Activated CD4-positive, alpha-beta T cell treated with anti-CD3 and anti-CD28 coated beads for 48 hours (primary cell): ENCODE measurements at regions not wholly inside any gene's neighbourhood (a gene's known extent, or its start where the extent isn't known, plus 50 kb on each side); places are given as distances from the start of the nearest gene placed in this dataset.
"Not testable (repeated sequence)": the region's sequence is repeated elsewhere in the genome, so short reads cannot be mapped to it uniquely, and the experiment has no call there.

Experiments
- DNase-seq: peaks from one replicate; pipeline ENCODE4 v3.0.0-alpha.2; 2020

DNA sequence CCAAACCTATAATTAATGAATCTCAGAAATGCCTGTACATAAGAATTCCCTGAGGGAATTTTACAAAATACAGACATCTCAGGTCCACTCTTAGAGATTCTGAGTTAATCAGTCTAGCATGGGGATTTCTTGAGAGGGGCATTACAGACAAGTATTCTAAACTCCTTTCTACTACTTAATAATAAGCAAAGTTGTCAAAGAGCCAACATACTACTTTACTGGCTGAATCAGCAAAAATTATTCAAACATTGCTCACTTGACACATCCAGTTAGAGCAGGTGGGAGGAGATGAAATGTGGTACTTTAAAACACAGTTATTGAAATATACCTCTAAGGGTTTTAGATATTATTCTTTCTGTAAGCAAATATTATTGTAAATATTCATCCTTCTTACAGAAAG is 1164.7 kb downstream of the CDY2B start:
- DNase-seq, result no peak

DNA sequence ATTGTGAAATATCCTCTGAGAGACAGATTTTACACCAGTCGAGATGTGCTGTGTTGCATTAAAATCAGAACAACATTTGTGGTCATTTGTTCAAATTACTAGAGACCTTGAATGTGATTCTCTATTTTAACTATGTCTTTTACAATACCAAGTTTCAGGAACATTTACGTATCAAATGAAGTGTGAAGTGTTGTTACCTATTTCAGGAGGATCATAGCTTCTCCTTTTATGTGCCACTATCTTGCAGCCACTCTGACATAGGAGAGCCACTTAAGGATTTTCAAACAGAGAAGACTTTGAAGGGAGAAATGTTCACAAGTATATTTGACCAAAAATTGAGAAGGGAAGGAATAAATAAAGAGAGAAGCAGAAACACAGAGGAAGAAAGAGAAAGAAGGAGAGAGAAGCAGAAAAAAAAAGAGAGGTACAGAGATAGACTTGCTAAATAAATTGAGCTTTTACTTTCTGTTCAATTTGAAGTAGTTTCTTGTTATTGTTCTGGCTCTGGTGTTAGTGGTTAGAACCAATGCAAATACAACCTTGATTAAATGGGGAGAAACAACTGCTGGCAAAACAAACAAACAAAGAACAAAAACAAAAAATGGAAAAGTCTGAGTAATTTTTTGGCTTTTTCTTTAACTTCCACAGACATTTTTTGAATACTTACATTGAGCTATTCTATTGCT is 1206.8 kb downstream of the CDY2B start:
- no peak for DNase-seq

DNA sequence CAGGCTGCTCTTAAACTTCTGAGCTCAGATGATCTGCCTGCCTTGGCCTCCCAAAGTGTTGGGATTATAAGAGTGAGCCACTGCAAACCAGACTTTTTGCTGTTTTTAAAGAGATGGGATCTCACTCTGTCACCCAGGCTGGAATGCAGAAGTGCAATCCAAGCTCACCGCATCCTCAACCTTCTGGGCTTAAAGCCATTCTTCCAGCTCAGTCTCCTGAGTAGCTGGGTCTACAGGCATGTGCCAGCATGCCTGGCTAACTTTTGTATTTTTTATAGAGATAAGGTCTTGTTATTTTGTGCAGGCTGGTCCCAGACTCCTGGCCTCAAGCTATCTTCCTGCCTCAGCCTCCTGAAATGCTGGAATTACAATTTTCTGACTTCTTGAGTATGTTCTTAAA is 1211.6 kb downstream of the CDY2B start:
- DNase-seq, result no peak

DNA sequence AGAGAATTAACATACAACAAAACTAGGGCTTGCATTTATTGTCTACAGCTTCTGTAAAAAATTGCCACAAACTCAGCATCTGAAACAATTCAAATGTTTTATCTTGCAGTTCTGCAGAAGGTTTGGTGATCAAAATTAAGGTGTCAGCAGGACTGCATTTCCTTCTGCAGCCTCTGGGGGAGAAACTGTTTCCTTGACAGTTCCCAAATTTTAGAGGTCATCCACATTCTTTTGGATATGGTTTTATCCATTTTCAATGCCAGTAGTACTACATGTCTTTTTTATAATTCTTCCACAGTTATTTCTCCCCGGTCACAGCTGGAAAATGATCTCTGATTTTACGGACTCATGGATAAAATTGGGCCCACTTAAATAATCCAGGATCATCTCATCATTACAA is 1217.3 kb downstream of the CDY2B start:
- no peak for DNase-seq

DNA sequence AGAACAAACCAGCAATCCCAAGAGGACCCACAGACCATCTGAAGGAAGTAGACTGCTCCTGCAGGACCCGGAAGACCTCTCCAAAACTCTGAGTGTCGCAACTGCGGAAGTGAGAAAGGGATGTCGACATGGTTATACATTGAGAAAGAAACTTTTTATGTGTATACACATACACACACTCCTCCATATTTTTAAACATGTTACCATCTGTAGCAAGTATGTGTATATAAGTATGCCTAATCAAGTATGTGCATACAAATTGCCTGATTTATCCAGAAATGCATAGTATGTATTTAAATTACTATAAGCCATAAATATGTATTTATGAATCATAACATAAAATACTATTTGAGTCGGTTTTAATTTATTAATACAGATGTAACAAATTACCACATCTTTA is 1220.7 kb downstream of the CDY2B start:
- no peak for DNase-seq

DNA sequence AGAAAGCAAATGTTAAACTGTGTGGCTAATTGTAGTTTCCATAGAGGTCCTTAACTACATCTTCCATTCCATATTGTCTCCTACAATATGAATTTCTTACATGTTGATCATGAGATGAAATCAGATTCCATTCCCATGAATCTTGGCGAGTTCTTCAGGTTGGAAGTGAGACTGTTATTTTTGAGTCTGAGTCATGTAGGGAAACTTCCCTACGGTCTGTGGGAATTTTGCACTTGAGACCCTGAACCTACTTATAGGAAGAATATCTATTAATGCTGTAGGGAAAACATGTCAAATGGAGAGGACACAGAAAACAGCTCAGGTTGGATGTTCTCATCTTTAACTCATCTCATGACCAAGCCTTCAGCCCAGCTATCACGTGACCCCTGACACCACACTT is 1226.0 kb downstream of the CDY2B start:
- no peak for DNase-seq

DNA sequence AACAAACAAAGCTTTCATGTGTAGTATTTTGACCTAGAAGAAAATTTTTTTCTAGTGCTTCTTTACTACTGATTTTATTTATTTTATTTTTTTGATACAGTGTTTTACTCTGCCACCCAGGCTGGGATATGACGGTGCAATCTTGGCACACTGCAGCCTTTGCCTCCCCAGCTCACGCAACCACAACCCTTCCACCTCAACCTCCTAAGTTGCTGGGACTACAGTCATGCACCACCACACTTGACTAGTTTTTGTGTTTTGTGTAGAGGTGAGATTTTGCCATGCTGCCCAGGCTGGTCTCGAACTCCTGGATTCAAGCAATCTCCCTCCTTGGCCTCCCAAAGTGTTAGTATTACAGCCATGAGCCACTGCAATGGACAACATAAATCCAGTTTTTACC is 1234.0 kb downstream of the CDY2B start:
- no peak for DNase-seq

DNA sequence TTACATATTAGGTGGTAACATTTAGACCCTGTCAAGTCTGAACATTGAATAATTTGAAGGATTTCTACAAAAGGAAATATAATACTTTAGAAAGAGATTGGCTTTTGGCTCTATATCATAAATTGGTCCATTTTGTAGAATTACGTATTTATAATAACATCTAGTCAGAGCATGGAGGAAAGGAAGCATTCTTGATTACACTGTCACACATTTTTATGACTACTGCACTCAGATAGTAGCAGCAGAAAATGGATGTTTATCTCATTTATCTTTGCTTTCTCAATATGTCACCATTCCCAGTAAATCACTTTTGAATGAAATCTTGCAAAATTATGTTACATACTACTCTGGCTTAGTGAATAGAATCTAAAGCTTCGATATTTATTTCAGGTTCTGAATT is 1234.6 kb downstream of the CDY2B start:
- DNase-seq, result no peak

DNA sequence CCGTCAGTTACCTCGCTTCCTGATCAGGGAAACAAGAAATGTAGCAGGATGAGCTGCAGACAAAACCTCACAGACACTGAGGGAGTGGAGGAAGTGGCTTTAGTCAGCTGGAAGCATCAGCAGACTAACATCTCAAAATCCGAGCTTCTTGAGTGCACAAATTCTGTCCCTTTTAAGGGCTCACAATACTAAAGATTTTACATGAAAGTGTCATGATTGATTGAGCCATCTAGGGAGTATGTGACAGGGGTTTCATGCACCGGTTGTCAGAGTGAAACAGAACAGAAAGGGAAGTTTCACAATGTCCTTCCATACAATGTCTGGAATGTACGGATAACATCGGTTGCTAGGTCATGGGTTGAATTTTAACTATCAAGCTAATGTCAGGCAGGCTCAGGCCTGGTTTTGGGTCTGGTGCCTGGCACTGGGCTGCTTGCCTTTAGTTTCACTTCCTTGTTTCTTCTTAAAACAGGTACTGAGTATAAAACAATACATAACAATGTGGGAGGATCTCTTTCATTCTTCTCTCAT is 1235.7 kb downstream of the CDY2B start:
- no peak for DNase-seq

DNA sequence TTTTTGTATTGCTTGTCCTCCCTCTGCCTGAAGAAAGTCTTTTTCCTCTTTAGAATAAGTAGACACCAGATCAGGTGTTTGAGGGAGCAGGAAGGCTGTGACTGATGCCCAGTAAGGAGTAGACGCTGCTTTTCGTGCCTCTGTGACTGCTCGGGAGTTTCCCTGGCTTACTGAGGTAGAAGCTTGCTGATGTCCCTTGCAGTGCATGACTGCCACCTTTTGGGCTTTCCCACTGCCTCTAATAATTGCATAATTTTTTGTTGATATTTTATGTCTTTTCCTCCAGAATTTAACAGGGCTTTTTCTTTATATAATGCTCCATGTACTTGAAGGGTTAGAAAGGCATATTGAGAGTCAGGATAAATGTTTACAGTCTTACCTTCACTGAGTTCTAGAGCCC is 1240.2 kb downstream of the CDY2B start:
- no peak for DNase-seq

DNA sequence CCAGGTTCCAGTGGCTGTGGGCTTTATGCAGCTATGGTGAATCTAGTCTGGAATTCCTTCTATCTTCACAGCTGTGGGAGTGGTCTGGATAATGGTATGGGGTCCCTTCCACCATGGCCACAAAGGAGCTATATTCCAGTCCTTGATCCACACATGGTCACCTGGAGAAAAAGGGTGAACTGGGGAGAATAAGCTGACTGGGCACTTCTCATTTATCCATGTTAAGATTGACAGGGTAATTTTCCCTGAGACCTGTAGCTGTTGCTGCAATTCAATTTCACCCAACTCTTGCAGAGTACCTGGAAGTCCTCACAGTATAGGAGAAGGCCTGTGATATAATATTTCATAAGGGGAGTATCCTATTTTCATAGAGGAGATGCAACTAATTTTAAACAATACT is 1241.3 kb downstream of the CDY2B start:
- DNase-seq, result not testable (repeated sequence)

DNA sequence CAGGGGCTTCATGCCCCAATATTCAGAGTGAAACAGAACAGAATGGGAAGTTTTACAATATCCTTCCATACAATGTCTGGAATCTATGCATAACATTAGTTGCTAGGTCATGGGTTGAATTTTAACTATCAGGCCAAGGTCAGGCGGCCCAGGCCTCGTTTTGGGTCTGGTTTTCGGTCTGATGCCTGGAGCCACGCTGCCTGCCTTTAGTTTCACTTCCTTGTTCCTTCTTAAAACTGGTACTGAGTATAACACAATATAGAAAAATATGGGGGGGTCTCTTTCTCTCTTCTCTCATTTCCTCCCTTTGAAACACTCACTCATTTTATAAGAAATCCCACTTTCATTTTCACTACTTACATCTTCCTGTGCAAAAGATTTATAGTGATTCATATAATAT is 1243.8 kb downstream of the CDY2B start:
- DNase-seq, result no peak

DNA sequence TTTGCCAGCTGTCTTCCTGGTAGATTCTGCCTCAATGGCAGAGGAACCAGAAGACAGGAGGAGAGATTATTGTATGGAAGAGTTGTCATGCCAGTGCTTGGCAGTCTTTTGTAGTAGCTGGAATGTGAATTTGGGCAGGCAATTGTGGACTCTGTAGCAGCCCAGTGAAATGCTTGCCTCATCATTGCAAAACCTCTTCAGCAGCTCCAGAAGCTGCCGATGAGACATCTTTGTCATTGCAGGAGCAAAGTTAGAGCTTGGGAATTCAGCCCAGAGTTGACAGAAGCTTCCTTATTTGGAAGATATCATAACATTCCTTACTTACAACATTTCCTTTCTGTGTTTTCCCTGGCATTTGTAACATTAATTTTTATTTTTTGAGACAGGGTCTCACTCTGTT is 1250.9 kb downstream of the CDY2B start:
- no peak for DNase-seq

DNA sequence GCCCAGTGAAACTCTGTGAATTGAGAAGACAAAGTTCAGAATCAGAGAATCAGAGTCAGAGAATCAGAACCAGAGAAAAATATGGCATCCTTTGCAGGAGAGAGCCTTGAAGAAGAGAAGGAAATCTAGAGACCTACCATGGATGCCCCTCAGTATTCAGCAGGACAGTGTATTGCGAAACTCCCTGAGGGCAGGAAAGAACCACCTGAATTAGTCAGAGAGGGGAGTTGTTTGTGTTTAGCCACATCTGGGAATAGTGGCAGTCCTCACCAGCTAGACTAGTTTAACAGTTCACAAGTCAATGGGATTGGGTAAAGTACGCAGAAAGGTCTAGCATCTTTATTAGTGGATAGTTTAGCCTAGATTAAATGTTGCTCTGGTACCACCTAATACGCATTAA is 1252.9 kb downstream of the CDY2B start:
- no peak for DNase-seq

DNA sequence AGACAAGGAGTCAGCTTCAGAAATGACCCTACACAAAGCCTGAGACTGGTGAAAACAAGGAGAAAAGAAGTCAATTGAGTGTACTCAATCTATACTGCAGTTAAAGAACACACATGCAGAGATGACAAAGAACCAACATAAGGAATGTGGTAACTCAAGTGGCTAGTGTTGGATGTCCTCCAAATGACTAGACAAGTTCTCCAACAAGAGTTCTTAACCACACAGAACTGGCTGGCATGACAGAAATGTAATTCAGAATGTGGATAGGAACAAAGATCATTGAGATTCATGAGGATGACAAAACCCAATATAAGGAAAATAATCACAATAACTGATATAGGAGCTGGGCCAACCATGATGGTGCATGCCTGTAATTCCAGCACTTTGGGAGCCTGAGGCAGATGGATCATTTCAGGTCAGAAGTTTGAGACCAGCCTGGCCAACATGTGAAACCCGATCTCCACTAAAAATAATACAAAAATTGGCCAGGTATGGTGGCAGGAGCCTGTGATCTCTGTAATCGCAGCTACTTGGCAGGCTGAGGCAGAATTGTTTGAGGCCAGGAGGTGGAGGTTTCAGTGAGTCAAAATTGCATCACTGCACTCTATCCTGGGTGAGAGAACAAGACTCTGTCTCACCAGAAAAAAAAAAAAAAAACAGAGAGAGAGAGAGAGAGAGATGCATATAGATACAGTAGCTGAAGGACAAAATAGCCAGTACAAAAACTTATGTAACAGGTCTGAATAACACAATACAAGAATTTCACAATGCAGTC is 1263.6 kb downstream of the CDY2B start:
- no peak for DNase-seq

DNA sequence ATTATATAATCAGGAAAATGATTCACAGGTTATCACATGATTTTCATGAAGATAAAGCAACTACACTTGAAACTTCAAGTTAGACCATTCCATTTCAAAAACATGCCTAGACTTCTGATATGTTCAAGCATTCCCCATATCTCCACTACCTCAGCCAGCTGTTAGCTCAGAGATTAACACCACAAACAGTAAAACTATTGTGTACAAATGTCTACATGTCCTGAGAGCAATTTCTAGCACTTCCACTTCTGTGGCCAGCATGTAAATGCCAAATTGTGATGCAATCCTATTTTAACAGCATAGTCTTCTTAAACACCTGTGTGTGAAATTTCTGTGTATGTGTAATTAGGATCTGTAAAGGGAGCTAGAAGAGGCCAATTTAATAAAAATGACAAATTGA is 1271.3 kb downstream of the CDY2B start:
- DNase-seq, result no peak

DNA sequence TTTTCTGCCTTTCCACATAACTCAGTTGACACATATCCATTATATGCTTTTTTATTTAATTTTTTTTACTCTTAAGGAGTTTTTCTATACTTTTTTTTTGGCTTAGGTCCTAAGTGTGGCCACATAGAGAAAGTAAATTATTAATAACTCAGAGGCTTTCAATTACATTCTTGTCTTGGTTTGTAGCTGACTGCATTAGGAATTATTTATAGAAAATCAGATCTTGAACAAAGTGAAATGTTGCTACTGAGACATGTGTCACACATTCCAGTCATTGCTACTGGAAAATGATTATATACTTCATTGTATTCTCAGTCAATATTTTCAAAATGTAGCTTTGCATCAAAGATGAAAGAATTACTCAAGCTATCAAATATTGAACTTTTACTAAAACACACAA is 1277.9 kb downstream of the CDY2B start:
- DNase-seq, result no peak

DNA sequence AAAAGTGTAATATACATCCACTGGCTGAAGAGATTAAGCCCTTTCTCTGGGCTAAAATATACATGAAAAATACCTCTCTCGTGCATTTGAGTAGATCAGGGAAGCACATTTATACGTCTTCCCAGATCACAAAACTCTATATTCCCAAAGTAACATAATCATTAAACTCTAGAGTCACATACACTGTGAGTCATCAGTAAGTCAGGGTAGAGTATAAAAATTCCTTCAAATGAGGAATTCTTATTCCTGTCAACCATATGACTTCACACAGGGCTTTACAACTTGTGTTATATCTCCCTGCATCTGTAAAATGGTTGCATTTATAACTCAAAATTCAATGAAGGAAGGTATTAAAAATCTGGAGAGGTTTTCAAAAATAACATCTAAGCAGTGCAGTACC is 1278.4 kb downstream of the CDY2B start:
- DNase-seq, result no peak

DNA sequence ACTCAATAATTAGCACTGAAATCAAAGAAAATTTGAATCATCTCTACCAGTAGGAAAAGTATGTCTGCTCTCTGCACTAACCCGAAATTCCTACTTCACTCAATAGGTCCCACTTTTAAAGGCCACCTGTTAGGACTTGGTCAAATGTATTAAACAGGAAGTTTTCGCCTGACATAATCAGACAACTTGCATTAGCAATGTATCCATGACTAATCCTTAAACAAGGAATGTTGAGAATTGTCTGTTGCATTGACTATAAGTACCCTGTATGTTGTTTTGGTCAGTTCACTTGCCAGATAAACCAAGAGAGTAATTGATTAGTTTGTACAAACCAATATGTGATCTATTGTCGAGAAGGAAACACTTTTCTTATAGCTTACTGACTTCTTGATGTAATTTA is 1308.0 kb downstream of the CDY2B start:
- DNase-seq, result no peak

DNA sequence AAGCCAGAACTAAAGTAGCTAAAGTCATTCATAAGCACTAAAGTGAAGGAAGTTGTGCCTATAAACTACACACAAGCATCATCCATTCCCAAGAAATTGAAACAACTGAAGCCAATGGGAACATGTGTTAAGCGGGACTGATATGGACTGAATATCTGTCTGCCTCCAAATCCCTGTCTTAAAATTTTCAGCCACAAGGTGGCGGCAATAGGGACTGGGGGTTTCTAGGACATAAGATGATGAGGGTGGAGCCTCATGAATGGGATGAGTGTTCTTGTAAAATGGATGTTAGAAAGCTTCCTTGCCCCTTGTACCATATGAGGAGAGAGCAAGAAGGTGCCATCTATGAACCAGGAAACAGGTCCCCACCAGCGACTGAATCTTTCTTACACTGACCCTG is 1317.5 kb downstream of the CDY2B start:
- peak; percentile 1 for DNase-seq

DNA sequence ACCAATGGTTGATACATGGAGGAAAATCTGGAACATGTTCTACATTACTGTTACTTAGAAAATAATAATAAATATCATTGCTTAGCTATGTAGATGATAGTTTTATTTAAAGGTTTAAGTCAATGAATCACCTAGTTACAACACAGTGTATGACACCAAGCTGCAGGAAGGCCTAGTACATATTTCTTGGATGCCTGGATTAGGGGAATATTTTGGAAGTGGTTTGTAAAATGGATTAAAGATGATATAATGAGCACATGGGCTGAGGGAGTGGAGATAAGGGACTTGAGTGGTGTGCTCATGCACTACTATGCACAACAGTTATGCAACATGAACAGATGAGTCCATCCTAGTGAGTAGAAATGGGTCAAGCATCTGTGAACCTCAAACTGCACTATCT is 1358.0 kb downstream of the CDY2B start:
- DNase-seq, result no peak

DNA sequence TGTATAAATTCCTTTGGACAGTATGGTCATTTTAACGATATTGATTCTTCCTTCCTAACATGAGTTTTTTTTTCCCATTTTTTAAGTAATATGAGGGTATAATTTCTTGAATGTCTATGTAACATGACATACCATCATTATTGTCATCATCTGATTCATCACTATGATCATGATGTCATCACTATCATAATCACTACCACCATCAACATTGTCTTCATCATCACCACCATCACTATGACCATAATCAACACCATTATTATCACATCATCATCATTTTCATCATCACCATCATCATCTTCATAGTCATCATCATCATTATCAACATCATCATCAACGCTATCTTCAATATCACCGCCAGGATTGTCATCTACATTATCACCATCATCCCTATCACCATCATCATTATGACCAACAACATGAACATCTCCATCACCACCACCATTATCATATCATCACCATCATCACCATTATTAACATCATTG is 1377.2 kb downstream of the CDY2B start:
- no peak for DNase-seq

DNA sequence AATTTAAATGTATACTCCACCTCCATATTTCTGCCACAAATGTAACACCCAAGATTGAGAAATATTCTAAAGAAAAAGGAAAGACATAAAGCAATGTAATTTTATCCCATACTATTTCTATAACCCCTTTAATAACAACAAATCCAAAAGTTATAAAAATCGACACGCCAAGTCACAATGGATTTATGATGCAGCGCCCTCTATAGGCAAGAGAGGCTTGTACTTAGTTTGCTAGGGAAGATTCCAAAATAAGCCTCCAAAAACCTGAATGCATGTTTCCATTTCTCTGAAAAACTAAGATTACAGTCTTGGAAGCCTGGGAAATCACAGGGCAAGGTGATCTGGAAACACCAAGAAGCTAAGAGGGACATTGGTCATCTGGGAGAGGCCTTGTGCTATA is 1389.3 kb downstream of the CDY2B start:
- DNase-seq, result no peak

DNA sequence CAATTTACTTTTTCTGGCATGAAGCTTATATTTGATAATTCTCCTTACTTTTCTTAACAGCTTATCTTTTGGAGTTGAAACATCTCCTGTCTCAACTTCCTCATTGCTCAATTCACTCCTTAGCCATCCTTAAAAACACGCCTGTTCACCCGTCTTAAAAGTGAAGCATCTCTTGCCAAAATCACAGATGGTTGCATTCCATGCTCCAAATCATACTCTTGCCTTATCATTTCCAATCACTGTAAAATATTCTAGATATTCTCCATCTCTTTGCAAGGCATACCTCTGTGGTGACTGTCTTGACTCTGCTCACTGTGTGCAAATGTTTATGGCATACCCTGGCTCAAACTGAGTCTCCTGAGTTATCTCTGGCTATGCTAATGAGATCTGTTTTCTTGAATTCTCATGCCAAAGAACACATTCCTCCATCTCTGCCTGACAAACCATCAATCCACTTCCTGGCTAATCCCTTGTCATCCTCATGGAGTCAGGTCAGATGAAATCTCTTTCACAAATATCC is 1393.3 kb downstream of the CDY2B start:
- no peak for DNase-seq
